HepG2 (cell line): ENCODE measurements at regions not wholly inside any gene's neighbourhood (a gene's known extent, or its start where the extent isn't known, plus 50 kb on each side); places are given as distances from the start of the nearest gene placed in this dataset.

Experiments used
- ATAC-seq: fragments of 200-7000 bp; cut with Tn5 transposase; 3 replicates; pipeline ENCODE4 v1.9.1; 2020; ENCODE audit warnings: mild to moderate bottlenecking, moderate library complexity
- BruUV-seq: library from RNA; stranded (reverse); fragments of 400-500 nt; replicated peaks from 2 replicates; lab custom pipeline; 2021; lab: Mats Ljungman, UMichigan
- CTCF ChIA-PET: fragments of 300-600 bp; formaldehyde crosslinking; extraction: SDS; loops from one replicate; lab custom pipeline; 2021; ENCODE audit warnings: low total read pairs, inconsistent platforms, low intra/inter-chr PET ratio; lab: Yijun Ruan, JAX
- POLR2A ChIA-PET: fragments of 350-600 bp; sonication (Branson Sonifier 250); formaldehyde crosslinking; loops from one replicate; lab custom pipeline; 2020; ENCODE audit warnings: antibody characterized with exemption, inconsistent platforms; lab: Yijun Ruan, JAX
- DNase-seq: peaks from one replicate; pipeline ENCODE4 v3.0.0-alpha.2; 2015; ENCODE audit warnings: low spot score
- FAIRE-seq: peaks from 3 replicates; lab custom pipeline; 2011; peaks lifted over from hg19 to GRCh38; lab: Jason Lieb, UNC
- H2AFZ ChIP-seq: one replicate; pipeline ENCODE4 v1.6.1; 2011; ENCODE audit warnings: low read length, inconsistent platforms
- H3K27ac ChIP-seq: fragments of 300-600 bp; 3 replicates; pipeline ENCODE4 v1.8.0; 2011; ENCODE audit warnings: mixed run types, mild to moderate bottlenecking, mixed read lengths, low read length, inconsistent platforms; ENCODE audit not compliant: insufficient read depth; ENCODE audit errors: extremely low read length
- H3K27me3 ChIP-seq, 2 experiments: fragments of 200-600 bp in 1 of 2; 2 replicates in 1 of 2; 3 replicates in 1 of 2; pipeline versions ENCODE4 v1.6.0 to v1.8.0; 2011; ENCODE audit warnings: low read length in 2 of 2, mild to moderate bottlenecking in 2 of 2, moderate library complexity in 2 of 2, inconsistent platforms in 1 of 2; ENCODE audit not compliant: insufficient read depth in 2 of 2, control insufficient read depth in 1 of 2
- H3K36me3 ChIP-seq, 2 experiments: fragments of 200-600 bp in 1 of 2; replicated peaks in 1 of 2; 2 replicates in 1 of 2; 3 replicates in 1 of 2; pipeline versions ENCODE4 v1.5.1 to v1.8.0; 2011; ENCODE audit warnings: low read length in 2 of 2, inconsistent platforms in 1 of 2; ENCODE audit not compliant: insufficient read depth in 2 of 2, control insufficient read depth in 1 of 2
- H3K4me1 ChIP-seq: 2 replicates; pipeline ENCODE4 v1.5.1; 2012; ENCODE audit warnings: low read length, inconsistent platforms; ENCODE audit not compliant: insufficient read depth
- H3K4me2 ChIP-seq: 2 replicates; pipeline ENCODE4 v1.6.0; 2011; ENCODE audit warnings: low read depth, low read length, inconsistent platforms
- H3K4me3 ChIP-seq, 3 experiments: fragments of 200-600 bp in 1 of 3; sonication (generic), shearing (Covaris generic) in 1 of 3; replicated peaks in 1 of 3; 2 replicates each; pipeline ENCODE4 v1.5.1; 2011 to 2016; ENCODE audit warnings: low read length in 3 of 3, inconsistent platforms in 2 of 3, low read depth in 2 of 3, mild to moderate bottlenecking in 2 of 3, control low read depth in 1 of 3, mixed read lengths in 1 of 3; ENCODE audit not compliant: insufficient read depth in 1 of 3
- H3K79me2 ChIP-seq: one replicate; pipeline ENCODE4 v1.6.1; 2011; ENCODE audit warnings: low read length, inconsistent platforms; ENCODE audit not compliant: insufficient read depth
- H3K9ac ChIP-seq: 2 replicates; pipeline ENCODE4 v1.6.0; 2011; ENCODE audit warnings: mild to moderate bottlenecking, low read depth, low read length, inconsistent platforms; ENCODE audit not compliant: insufficient read depth
- H3K9me3 ChIP-seq: 2 replicates; pipeline ENCODE4 v1.5.1; 2012; ENCODE audit warnings: mild to moderate bottlenecking, low read length
- H4K20me1 ChIP-seq: 2 replicates; pipeline ENCODE4 v1.6.0; 2011; ENCODE audit warnings: inconsistent platforms, mild to moderate bottlenecking, low read length, moderate library complexity; ENCODE audit not compliant: insufficient read depth
- ERF ChIP-seq: IDR thresholded peaks from 2 replicates; pipeline ENCODE4 v1.6.1; 2018; ENCODE audit warnings: missing biosample characterization, missing genetic modification reagents
- ETV6 ChIP-seq: sonication (generic); formaldehyde crosslinking; conservative IDR thresholded peaks from 2 replicates; pipeline ENCODE4 v1.4.0; 2020; ENCODE audit warnings: missing genetic modification reagents
- EZH2 ChIP-seq: conservative IDR thresholded peaks from 2 replicates; pipeline ENCODE4 v1.6.1; 2012; ENCODE audit warnings: mild to moderate bottlenecking, low read depth, low read length, moderate library complexity
- FOXK2 ChIP-seq: fragments of 450-650 bp; IDR thresholded peaks from 2 replicates; pipeline ENCODE4 v1.6.1; 2016
- GABPA ChIP-seq, 2 experiments: IDR thresholded peaks; 2 replicates each; pipeline ENCODE4 v1.6.1; 2011 to 2016; ENCODE audit warnings: low read depth in 2 of 2, low read length in 1 of 2, missing biosample characterization in 1 of 2, missing genetic modification characterization in 1 of 2
- HES4 ChIP-seq: sonication (generic); formaldehyde crosslinking; IDR thresholded peaks from 2 replicates; pipeline ENCODE4 v1.9.0; 2021; ENCODE audit warnings: mild to moderate bottlenecking, missing genetic modification reagents, borderline replicate concordance
- HNRNPLL ChIP-seq: fragments of 200-400 bp; formaldehyde crosslinking; IDR thresholded peaks from 2 replicates; pipeline ENCODE4 v1.6.1; 2017; ENCODE audit warnings: mild to moderate bottlenecking, low read depth, low read length; ENCODE audit not compliant: poor library complexity, severe bottlenecking
- NCOA5 ChIP-seq: sonication (generic); formaldehyde crosslinking; IDR thresholded peaks from 2 replicates; pipeline ENCODE4 v1.4.0; 2020; ENCODE audit warnings: missing genetic modification reagents
- ZNF121 ChIP-seq: sonication (generic); formaldehyde crosslinking; IDR thresholded peaks from 2 replicates; pipeline ENCODE4 v1.5.0; 2020; ENCODE audit warnings: mild to moderate bottlenecking, missing genetic modification reagents
- ZNF234 ChIP-seq: sonication (generic); formaldehyde crosslinking; conservative IDR thresholded peaks from 2 replicates; pipeline ENCODE4 v1.5.1; 2020; ENCODE audit warnings: mild to moderate bottlenecking, missing genetic modification reagents
- ZNF253 ChIP-seq: sonication (generic); formaldehyde crosslinking; IDR thresholded peaks from 2 replicates; pipeline ENCODE4 v1.8.0; 2022; ENCODE audit warnings: mild to moderate bottlenecking, missing genetic modification reagents, borderline replicate concordance
- ZNF264 ChIP-seq: sonication (generic); formaldehyde crosslinking; IDR thresholded peaks from 2 replicates; pipeline ENCODE4 v1.4.0; 2020; ENCODE audit warnings: missing genetic modification reagents
- ZNF549 ChIP-seq: sonication (generic); formaldehyde crosslinking; IDR thresholded peaks from 2 replicates; pipeline ENCODE4 v1.5.0; 2020; ENCODE audit warnings: missing genetic modification reagents
- ZSCAN22 ChIP-seq: sonication (generic); formaldehyde crosslinking; IDR thresholded peaks from 2 replicates; pipeline ENCODE4 v1.4.0; 2020; ENCODE audit warnings: mild to moderate bottlenecking, missing genetic modification reagents
- WGBS: methylation state at CpG from one replicate; pipeline ENCODE4 v1.1.6; 2017; ENCODE audit warnings: low lambda C conversion rate; 5-methylcytosine and 5-hydroxymethylcytosine counted together
- in situ Hi-C: cut with HindIII; loops from 2 replicates; pipeline ENCODE4 v1.10.0; 2017; ENCODE audit warnings: low pct_unique_long_range_greater_than_20kb; ENCODE audit not compliant: extremely low pct_ligation_motif_present
- intact Hi-C: fragments of 100-400 bp; cut with micrococcal nuclease; formaldehyde crosslinking; loops from one replicate; pipeline ENCODE4 v1.10.0; 2022; ENCODE audit not compliant: unreplicated experiment
- TF ChIP-seq, protein P1 (sequence below): sonication (generic); formaldehyde crosslinking; conservative IDR thresholded peaks from 2 replicates; pipeline ENCODE4 v1.4.0; 2020; ENCODE audit warnings: missing genetic modification reagents
- TF ChIP-seq, protein P2 (sequence below): sonication (generic); formaldehyde crosslinking; IDR thresholded peaks from 2 replicates; pipeline ENCODE4 v1.8.1; 2023; ENCODE audit warnings: mild to moderate bottlenecking, missing genetic modification reagents
- TF ChIP-seq, protein P3 (sequence below): IDR thresholded peaks from 2 replicates; pipeline ENCODE4 v1.6.1; 2016; ENCODE audit warnings: low read depth, missing genetic modification reagents, missing compliant biosample characterization

DNA sequence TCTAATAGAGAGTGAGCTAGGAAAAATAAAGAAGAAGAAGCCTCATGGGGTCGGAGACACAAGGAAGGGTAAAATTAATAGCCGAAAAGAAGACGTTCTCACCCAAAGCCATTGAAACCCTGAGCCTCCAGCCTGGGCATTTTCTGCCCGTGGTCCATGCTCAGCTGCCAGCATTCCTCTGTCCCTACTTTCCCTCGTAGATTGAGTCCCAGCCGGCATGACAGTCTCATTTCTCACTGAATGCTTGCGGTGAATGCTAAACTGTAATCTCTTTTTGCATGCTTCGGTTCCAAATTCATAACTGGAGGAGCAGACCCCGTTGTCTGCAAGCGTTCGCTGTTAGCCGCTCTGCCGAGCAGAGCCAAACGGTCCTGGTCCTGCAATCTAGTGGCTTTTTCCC lies 54.0 kb upstream of the COX10 start:
- peaks cover 9% of the 10 kb centered on the region; the same call in 1 of the 2 replicates for H3K4me1 ChIP-seq
- no peaks in the 10 kb centered on the region for H3K9me3 ChIP-seq
- no peak for FAIRE-seq
- no TSS peak for BruUV-seq
- H3K27ac ChIP-seq, result no peak overlapping the region
- CTCF ChIA-PET, result no interaction called here
- in situ Hi-C loops, result no loop called here
- POLR2A ChIA-PET, result no interaction called here
- no peak for ATAC-seq
- H3K27me3 ChIP-seq, result no peaks in the 10 kb centered on the region
- H2AFZ ChIP-seq, result no peak overlapping the region
- no peak for DNase-seq
- H3K4me3 ChIP-seq, result no peak overlapping the region
- intact Hi-C loops, result no loop called here
- H3K79me2 ChIP-seq, result no peaks in the 10 kb centered on the region
- no peak overlapping the region for H3K4me2 ChIP-seq
- 86% methylated on average over 14 of the region's 14 CpGs for WGBS
- H4K20me1 ChIP-seq, result no peaks in the 10 kb centered on the region
- no peak overlapping the region for H3K9ac ChIP-seq
- H3K36me3 ChIP-seq, result no peaks in the 10 kb centered on the region
- TF ChIP-seq, protein P1, sequence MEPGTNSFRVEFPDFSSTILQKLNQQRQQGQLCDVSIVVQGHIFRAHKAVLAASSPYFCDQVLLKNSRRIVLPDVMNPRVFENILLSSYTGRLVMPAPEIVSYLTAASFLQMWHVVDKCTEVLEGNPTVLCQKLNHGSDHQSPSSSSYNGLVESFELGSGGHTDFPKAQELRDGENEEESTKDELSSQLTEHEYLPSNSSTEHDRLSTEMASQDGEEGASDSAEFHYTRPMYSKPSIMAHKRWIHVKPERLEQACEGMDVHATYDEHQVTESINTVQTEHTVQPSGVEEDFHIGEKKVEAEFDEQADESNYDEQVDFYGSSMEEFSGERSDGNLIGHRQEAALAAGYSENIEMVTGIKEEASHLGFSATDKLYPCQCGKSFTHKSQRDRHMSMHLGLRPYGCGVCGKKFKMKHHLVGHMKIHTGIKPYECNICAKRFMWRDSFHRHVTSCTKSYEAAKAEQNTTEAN (CRISPR knock-in tag), result no peak
- TF ChIP-seq ZNF121 (CRISPR knock-in tag), result no peak
- TF ChIP-seq, protein P2, sequence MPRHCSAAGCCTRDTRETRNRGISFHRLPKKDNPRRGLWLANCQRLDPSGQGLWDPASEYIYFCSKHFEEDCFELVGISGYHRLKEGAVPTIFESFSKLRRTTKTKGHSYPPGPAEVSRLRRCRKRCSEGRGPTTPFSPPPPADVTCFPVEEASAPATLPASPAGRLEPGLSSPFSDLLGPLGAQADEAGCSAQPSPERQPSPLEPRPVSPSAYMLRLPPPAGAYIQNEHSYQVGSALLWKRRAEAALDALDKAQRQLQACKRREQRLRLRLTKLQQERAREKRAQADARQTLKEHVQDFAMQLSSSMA, result no peak
- TF ChIP-seq HNRNPLL, result no peak
- no peak for TF ChIP-seq ZNF253 (CRISPR knock-in tag)
- TF ChIP-seq ZNF549 (CRISPR knock-in tag), result no peak
- TF ChIP-seq ERF (CRISPR knock-in tag), result no peak
- TF ChIP-seq FOXK2, result no peak
- no peak for TF ChIP-seq HES4 (CRISPR knock-in tag)
- no peak for TF ChIP-seq ZSCAN22
- TF ChIP-seq, protein P3, sequence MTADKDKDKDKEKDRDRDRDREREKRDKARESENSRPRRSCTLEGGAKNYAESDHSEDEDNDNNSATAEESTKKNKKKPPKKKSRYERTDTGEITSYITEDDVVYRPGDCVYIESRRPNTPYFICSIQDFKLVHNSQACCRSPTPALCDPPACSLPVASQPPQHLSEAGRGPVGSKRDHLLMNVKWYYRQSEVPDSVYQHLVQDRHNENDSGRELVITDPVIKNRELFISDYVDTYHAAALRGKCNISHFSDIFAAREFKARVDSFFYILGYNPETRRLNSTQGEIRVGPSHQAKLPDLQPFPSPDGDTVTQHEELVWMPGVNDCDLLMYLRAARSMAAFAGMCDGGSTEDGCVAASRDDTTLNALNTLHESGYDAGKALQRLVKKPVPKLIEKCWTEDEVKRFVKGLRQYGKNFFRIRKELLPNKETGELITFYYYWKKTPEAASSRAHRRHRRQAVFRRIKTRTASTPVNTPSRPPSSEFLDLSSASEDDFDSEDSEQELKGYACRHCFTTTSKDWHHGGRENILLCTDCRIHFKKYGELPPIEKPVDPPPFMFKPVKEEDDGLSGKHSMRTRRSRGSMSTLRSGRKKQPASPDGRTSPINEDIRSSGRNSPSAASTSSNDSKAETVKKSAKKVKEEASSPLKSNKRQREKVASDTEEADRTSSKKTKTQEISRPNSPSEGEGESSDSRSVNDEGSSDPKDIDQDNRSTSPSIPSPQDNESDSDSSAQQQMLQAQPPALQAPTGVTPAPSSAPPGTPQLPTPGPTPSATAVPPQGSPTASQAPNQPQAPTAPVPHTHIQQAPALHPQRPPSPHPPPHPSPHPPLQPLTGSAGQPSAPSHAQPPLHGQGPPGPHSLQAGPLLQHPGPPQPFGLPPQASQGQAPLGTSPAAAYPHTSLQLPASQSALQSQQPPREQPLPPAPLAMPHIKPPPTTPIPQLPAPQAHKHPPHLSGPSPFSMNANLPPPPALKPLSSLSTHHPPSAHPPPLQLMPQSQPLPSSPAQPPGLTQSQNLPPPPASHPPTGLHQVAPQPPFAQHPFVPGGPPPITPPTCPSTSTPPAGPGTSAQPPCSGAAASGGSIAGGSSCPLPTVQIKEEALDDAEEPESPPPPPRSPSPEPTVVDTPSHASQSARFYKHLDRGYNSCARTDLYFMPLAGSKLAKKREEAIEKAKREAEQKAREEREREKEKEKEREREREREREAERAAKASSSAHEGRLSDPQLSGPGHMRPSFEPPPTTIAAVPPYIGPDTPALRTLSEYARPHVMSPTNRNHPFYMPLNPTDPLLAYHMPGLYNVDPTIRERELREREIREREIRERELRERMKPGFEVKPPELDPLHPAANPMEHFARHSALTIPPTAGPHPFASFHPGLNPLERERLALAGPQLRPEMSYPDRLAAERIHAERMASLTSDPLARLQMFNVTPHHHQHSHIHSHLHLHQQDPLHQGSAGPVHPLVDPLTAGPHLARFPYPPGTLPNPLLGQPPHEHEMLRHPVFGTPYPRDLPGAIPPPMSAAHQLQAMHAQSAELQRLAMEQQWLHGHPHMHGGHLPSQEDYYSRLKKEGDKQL (CRISPR knock-in tag), result no peak
- no peak for TF ChIP-seq EZH2
- TF ChIP-seq ZNF234 (CRISPR knock-in tag), result no peak
- no peak for TF ChIP-seq ZNF264 (CRISPR knock-in tag)
- no peak for TF ChIP-seq ETV6
- no peak for TF ChIP-seq GABPA (IDR thresholded peaks at IDR 0.05; ENCODE audit: low read depth, low read length)
- TF ChIP-seq GABPA (CRISPR knock-in tag; IDR thresholded peaks at IDR 0.05; ENCODE audit: low read depth), result no peak
- no peak for TF ChIP-seq NCOA5 (CRISPR knock-in tag)
